GM12891 (cell line): ENCODE measurements at regions not wholly inside any gene's neighbourhood (a gene's known extent, or its start where the extent isn't known, plus 50 kb on each side); places are given as distances from the start of the nearest gene placed in this dataset.

ENCODE experiments used
- POLR2A ChIP-seq: IDR thresholded peaks from 2 replicates; pipeline ENCODE4 v1.6.1; 2011; ENCODE audit warnings: low read depth, low read length, control low read depth
- POLR2AphosphoS5 ChIP-seq: IDR thresholded peaks from 2 replicates; pipeline ENCODE4 v1.6.1; 2011; ENCODE audit warnings: low read depth, low read length, control low read depth
- SPI1 ChIP-seq: IDR thresholded peaks from 2 replicates; pipeline ENCODE4 v1.6.1; 2011; ENCODE audit warnings: low read depth, low read length, control low read depth
- TAF1 ChIP-seq: IDR thresholded peaks from 2 replicates; pipeline ENCODE4 v1.6.1; 2011; ENCODE audit warnings: low read depth, low read length, control low read depth

DNA sequence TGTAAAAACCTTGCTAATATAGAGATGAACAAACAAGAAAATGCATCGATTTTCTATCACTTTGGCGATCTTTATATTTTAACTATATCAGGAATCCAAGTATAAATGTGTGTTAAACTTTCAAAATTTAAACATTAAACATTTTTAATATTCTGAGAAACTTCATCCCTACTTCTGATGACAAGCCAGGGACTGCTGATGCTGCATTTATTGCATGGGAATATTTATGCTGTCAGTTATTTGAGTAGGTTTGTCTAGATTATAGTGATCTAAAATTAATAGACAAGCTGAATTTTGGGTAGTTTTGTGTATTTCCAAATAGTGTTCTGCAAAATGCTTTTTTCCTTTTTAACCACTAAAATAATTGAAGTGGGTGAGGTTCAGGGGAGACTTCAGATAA, 175.3 kb downstream of the LEPR start:
- TF ChIP-seq POLR2A (no peak), POLR2AphosphoS5 (no peak), TAF1 (no peak), SPI1 (no peak)
